ENCODE measurements at regions not wholly inside any gene's neighbourhood (a gene's known extent, or its start where the extent isn't known, plus 50 kb on each side); places are given as distances from the start of the nearest gene placed in this dataset.
"Not testable (repeated sequence)": the region's sequence is repeated elsewhere in the genome, so short reads cannot be mapped to it uniquely, and the experiment has no call there.

DNA sequence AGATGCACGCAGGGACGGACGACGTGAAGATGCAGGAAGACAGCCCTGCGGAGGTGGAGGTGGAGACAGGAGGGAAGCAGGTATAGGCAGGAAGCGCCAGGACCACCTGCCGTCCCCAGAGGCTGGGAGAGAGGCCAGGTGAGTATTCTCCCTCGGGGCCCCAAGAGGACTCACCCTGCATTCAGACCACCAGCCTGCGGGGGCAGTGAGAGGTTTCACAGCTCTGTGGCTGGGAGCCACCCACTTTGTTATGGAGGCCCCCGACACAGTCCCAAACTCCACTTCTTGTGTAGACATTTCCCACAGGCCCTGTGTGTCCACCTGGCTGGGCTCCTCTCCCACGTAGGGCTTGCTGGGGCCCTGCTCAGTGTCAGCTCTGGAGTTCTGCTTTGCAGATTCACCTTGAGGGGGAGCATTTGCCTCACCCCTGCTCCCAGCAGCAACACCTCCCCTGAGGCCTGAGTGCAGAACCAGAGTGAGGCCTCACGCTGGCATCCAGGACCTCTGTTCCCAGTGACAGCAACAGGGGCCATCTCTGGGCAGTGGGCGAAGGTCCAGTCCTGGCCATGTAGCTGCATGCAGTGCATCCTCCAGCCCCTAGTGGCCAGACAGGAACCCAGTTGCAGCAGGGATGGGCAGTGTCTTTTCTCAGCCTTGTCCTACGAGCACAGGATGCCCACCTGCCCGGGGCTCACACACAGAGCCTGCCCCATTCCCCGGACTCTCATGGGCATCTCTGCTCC is 119.4 kb upstream of the IQSEC1 start:
- no peak for DNase-seq

- DNase-seq: no peak
These were observed 117.8 kb upstream of the IQSEC1 start for GRCh38 chr3:13191016-13191415.

- no peak for DNase-seq
These were observed 117.1 kb upstream of the IQSEC1 start for GRCh38 chr3:13190378-13190765.

- no peak for DNase-seq
These were observed 116.6 kb upstream of the IQSEC1 start for GRCh38 chr3:13189639-13190377.

DNA sequence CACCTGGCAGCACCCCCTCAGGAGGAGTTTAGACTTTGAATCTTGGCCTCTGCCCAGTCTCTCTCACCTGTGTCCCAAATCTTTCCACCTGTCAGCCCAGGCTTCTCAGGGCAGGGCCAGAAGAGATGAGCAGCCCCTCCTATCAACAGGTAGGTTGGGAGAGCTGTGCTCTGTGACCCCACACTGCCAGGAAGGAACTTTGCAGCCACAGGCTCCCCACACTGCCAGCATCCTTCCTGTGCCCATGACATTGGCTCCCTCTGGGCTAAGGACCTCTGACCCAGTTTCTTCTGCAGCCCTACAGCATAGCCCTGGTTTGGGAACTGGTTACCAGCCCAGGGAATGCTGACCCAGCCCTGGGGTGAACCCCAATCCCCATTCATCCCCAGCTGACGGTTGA is 115.7 kb upstream of the IQSEC1 start:
- DNase-seq: no peak

DNA sequence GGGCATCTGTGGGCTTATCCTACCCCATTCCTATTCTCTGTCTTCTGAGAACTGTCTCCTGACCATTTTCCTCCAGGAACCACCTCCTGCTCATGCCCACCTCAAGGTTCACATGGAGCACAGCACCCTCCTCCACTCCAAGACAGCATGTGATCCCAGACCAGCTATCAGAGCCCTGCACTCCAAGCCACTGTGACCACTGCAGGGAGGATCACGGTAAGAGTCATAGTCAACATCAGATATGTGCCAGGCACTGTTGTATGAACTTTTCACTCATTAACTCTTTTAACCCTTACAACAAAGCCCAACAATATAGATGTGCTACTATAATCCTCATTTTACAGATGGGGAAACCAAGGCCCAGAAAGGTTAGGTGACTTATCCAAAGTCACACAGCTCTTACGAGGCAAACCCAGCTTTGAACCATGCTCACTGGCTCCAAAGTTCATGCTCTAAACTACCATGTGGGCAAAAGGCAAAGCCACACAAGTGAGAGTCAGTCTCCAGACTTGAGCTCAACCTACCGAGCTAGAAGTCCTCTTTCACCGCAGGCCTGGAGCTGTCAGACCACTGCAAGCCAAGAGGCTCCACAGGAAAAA is 115.1 kb upstream of the IQSEC1 start:
- no peak for DNase-seq

- DNase-seq: no peak
These were observed 114.4 kb upstream of the IQSEC1 start for GRCh38 chr3:13187593-13187992.

- no peak for DNase-seq
These were observed 113.2 kb upstream of the IQSEC1 start for GRCh38 chr3:13186435-13186815.

DNA sequence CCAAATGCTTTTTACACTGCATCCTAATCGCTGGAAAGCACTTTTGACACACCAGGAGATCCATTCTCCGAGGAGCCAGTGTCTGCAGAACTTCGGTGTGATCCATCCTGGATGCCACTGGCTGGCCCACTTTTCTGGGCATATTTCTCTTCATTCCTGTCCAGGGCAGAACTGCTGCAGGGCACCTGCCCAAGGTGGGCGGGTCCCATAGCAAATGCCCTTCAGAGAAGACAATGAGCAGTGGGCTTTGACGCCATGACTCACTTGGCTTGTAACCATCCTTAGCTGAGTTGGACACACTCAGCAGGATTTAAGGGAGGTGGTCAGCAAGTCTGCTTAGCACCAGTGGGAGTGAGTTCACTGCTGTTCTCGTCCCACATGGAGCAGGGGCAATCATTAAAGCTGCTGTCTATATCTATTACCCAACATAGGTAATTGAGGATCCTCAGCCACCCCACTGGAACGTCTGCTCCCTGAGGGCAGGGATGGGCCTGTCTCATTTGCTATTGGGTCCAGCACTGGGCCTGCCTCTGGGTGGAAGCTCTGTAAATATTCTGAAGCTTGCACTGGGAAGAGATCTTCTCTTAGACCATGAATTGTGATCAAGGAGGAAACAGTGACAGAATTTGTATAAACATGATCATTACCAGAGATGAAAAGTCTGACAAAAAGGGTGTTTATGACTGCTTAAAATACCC is 112.7 kb upstream of the IQSEC1 start:
- DNase-seq: no peak

- not testable (repeated sequence) for DNase-seq
These were observed 106.5 kb upstream of the IQSEC1 start for GRCh38 chr3:13179582-13180210.

DNA sequence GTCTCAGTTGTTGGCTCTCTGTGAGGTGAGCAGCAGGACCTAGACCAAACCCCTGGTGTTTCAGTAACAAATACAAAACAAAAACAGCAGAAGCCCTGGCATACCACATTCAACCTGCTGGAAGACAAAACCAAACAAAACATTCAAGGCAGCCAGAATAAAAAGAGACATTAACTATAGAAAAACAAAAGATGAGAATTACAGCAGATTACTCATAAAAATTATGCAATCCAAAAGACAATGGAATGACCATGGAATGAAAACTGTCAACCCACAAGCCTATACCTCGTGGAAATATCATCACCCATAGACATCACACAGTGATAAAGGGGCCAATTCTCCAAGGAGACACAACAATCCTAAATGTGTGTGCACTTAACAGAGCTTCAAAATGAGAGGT is 106.0 kb upstream of the IQSEC1 start:
- no peak for DNase-seq

DNA sequence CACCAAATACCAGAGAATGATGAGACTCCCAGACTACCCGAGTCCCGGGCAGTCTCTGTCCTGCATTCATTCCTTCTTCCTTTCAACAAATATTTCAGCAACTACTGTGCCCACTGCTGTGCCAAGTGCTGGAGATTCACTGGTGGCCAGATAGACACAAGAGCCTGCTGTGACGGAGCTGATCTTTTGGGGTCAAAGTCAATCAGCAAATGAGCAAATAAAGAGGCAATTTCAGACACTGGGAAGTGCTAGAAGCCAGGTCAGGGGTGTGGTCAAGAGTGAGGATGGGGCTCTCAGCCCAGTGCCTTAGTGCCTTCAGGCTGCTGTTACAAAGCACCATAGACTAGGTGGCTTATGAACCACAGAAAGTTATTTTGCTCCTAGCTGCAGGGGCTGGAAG is 104.9 kb upstream of the IQSEC1 start:
- DNase-seq: no peak

DNA sequence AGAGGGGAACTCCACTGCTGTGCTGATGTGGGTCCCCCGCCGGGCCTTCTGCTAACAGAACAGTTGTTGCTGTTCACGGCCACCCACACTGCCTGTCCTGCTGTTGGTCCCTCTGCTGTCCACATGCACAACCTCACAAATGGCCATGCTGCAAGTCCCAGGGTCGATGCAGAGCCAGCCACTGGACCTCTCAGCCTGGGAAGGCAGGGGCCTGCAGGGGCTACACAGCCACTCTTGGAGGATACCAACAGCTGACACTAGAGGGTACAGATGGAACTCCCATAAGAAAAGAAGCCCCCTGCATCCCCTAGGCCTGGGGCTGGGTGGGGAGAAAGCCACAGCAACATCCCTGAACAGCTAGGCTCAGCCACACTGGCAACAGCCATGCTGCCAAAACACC is 104.4 kb upstream of the IQSEC1 start:
- no peak for DNase-seq

DNA sequence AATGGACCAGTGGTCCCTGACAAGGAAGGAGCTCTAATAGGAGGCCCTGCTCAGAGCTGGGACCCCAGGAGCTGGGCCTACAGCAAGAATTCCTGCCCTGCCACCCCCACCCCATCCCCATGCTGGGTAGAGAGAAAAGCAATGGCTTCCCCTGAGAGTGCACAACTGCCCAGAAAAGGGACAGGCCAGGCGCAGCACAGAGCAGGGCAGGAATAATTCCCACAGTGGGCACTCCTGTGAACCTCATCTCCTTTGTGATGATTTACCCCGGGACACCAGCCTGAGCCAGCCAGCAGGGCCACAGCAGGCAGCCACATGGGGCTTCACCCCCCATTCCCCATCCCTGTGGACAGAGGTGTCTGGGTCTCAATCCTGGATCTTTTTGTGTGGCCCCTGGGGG is 104.0 kb upstream of the IQSEC1 start:
- DNase-seq: no peak

- DNase-seq: no peak
These were observed 103.2 kb upstream of the IQSEC1 start for GRCh38 chr3:13176445-13176844.

DNA sequence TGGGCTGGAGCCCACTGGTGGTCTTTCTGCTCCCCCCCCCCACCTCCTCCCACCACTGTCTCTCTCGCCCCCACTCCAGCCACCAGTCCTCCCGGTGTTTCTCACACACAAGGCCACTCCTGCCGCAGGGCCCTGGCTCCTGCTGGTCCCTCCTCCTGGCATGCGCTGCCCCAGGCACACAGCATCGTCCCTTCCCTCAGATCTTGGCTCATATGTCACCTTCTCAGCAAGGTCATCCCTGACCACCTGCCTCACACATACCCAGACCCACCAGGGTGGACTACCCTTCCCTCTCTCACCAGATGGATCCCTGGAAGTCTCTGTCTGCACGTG is 101.5 kb upstream of the IQSEC1 start:
- DNase-seq: no peak

GRCh38 chr3:13174011-13174802 is 101.0 kb upstream of the IQSEC1 start:
- no peak for DNase-seq

GRCh38 chr3:13173186-13173585 is 100.0 kb upstream of the IQSEC1 start:
- DNase-seq: no peak

DNA sequence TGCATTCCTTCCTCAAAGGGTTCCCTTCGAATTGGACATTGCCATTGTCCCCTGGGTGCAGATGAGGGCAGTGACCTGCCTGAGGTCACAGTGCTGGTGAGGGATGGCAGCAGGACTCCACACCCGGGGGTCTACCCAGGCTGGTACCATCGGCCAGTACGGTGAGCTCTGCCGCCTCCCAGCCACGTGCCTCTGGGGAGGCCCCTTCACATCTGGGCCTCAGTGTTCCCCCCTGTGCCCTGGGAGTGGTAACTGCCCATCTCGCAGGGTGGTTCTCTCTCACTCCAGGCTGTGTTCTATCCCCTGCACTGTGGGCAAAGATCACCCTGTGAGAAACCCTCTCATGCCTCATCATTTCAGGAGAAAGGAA is 99.4 kb upstream of the IQSEC1 start:
- DNase-seq: no peak

- no peak for DNase-seq
These were observed 98.7 kb upstream of the IQSEC1 start for GRCh38 chr3:13171704-13172643.

DNA sequence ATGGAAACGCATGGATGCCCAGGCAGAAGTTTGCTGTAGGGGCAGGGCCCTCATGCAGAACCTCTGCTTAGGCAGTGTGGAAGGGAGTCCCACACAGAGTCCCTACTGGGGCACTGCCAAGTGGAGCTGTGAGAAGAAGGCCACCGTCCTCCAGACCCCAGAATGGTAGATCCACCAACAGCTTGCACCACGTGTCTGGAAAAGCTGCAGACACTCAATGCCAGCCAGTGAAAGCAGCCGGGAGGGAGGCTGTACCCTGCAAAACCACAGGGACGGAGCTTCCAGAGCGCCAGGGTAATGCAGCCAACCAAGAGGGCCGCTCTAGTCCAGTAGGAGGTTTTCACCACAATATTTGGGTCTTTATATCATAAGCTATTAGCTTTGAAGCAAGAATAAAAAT is 97.1 kb upstream of the IQSEC1 start:
- DNase-seq: no peak

Measured in NCI-H2227 treated with DMSO at 0.1 percent for 48 hours (cell line).